Right atrium auricular region (tissue), 2 donors: ENCODE measurements at regions not wholly inside any gene's neighbourhood (a gene's known extent, or its start where the extent isn't known, plus 50 kb on each side); places are given as distances from the start of the nearest gene placed in this dataset.

ENCODE experiments used
- DNase-seq: peaks from one replicate; pipeline ENCODE4 v3.0.0-alpha.2; 2019; ENCODE audit warnings: low spot score
- H3K27ac ChIP-seq, 2 donors: fragments of 200-600 bp; sonication (generic); 1 replicate in 1 of 2; 2 replicates in 1 of 2; pipeline ENCODE4 v1.5.1; 2016 to 2019
- H3K27me3 ChIP-seq, 2 donors: fragments of 200-600 bp; sonication (generic); one replicate each; pipeline versions ENCODE4 v1.5.1 to v1.6.0; 2017 to 2019
- H3K36me3 ChIP-seq: fragments of 200-600 bp; sonication (generic); one replicate; pipeline ENCODE4 v1.5.1; 2016
- H3K4me1 ChIP-seq, 2 donors: fragments of 200-600 bp; sonication (generic); one replicate each; pipeline versions ENCODE4 v1.5.1 to v1.6.0; 2017 to 2019
- H3K4me3 ChIP-seq, 2 donors: fragments of 200-600 bp; sonication (generic); 1 replicate in 1 of 2; 2 replicates in 1 of 2; pipeline ENCODE4 v1.5.1; 2017 to 2019; ENCODE audit warnings: mild to moderate bottlenecking in 1 of 2, moderate library complexity in 1 of 2
- H3K9me3 ChIP-seq, 2 donors: fragments of 200-600 bp; sonication (generic); one replicate each; pipeline ENCODE4 v1.5.1; 2019
- CTCF ChIP-seq, 2 donors: fragments of 200-600 bp; sonication (generic); IDR thresholded peaks; one replicate each; pipeline ENCODE4 v1.5.1; 2019; ENCODE audit warnings: antibody characterized with exemption in 2 of 2

DNA sequence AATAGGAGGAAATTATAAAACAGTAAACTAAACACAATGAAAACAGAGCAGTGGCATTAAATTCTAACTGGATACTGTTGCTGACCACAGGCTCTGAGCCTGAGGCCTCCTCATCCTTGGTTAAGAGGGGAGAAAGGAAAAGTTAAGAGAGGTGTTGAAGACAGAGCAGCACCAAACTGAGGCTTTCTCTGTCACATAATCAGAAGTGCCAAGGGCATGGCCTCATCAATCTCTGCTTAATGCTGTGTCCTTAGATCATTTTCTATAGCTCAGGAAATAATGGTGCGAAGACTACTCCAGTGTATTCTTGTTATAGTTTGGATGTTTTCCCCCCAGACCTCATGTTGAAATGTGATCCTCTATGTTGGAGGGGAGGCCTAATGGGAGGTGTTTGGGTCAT is 160.9 kb upstream of the SLC1A4 start:
- H3K27me3 ChIP-seq = no peaks in the 10 kb centered on the region
- H3K36me3 ChIP-seq = no peaks in the 10 kb centered on the region
- peaks cover 0 to 13% of the 10 kb centered on the region in 2 donors for H3K4me1 ChIP-seq
- H3K9me3 ChIP-seq = no peaks in the 10 kb centered on the region
- no peak for TF ChIP-seq CTCF (IDR thresholded peaks at IDR 0.05)
- H3K27ac ChIP-seq = no peak overlapping the region
- H3K4me3 ChIP-seq = no peak overlapping the region
- DNase-seq = no peak

- no peak for DNase-seq
- no peak for TF ChIP-seq CTCF (IDR thresholded peaks at IDR 0.05)
- Histone ChIP-seq H3K27ac (no peak overlapping the region), H3K27me3 (no peaks in the 10 kb centered on the region), H3K36me3 (no peaks in the 10 kb centered on the region), H3K4me3 (no peak overlapping the region), H3K9me3 (no peaks in the 10 kb centered on the region), H3K4me1 (peaks cover 0 to 13% of the 10 kb centered on the region in 2 donors)
Observed at GRCh38 chr2:64829525-64829924, 159.7 kb upstream of the SLC1A4 start.

DNA sequence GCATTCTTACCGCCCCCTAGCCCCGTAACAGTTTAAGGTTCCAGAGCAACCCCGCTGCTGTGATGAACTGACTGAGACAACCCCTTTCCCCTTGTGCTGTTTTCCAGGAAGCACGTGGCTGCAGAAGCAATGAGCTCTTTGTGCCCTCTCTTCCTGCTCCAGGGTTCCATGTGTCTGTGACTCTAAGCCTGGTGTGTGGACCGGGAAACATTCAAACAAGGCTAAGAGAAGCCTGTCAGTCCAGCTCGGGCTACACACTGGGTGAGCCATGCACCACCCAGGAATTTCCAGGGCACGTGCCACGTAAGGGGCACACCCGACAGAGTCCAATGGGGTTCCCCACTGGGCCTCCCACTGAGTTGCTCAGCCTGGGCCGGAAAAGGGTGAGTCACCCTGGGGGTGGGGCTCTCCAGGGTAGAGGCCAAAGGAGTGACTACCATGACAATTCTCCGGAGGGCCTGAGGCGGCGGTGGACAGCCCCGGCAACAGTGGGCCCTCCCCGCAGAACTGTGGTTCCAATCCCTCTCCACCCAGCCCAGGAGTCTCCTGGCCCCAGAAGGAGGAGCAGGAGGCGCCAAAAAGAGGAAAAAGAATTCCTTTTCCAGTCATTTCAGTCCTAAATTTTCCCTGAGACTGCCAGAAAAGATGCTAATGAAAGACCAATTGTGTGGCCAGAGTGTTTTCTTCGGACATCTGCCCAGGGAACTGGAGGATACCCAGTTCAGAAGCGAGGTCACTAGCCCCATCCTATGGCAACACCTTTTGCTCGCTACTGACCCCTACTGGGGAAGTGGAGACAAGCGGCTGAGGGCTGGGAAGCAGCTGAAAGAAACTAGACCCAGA is 157.8 kb upstream of the SLC1A4 start:
- no peaks in the 10 kb centered on the region for H3K9me3 ChIP-seq
- peak; percentile 97 for DNase-seq
- peaks cover 0 to 13% of the 10 kb centered on the region in 2 donors for H3K4me1 ChIP-seq
- no peak overlapping the region for H3K4me3 ChIP-seq
- peak overlapping the region; percentile 72 to 81 for H3K27ac ChIP-seq
- TF ChIP-seq CTCF (IDR thresholded peaks at IDR 0.05) = peak; percentile 84 to 89
- no peaks in the 10 kb centered on the region for H3K36me3 ChIP-seq
- no peaks in the 10 kb centered on the region for H3K27me3 ChIP-seq

- no peak overlapping the region for H3K4me3 ChIP-seq
- H3K27ac ChIP-seq = peak overlapping the region; percentile 72 to 81
- no peak for TF ChIP-seq CTCF (IDR thresholded peaks at IDR 0.05)
- DNase-seq = no peak
- H3K36me3 ChIP-seq = no peaks in the 10 kb centered on the region
- no peaks in the 10 kb centered on the region for H3K27me3 ChIP-seq
- H3K4me1 ChIP-seq = peaks cover 0 to 13% of the 10 kb centered on the region in 2 donors
- no peaks in the 10 kb centered on the region for H3K9me3 ChIP-seq
Observed at GRCh38 chr2:64831977-64832328, 157.2 kb upstream of the SLC1A4 start.

GRCh38 chr2:64832936-64833335 is 156.3 kb upstream of the SLC1A4 start:
- DNase-seq = no peak
- H3K36me3 ChIP-seq = no peaks in the 10 kb centered on the region
- H3K27ac ChIP-seq = no peak overlapping the region
- H3K27me3 ChIP-seq = no peaks in the 10 kb centered on the region
- no peaks in the 10 kb centered on the region for H3K9me3 ChIP-seq
- H3K4me1 ChIP-seq = peaks cover 0 to 14% of the 10 kb centered on the region in 2 donors
- TF ChIP-seq CTCF (IDR thresholded peaks at IDR 0.05) = no peak
- H3K4me3 ChIP-seq = no peak overlapping the region

DNA sequence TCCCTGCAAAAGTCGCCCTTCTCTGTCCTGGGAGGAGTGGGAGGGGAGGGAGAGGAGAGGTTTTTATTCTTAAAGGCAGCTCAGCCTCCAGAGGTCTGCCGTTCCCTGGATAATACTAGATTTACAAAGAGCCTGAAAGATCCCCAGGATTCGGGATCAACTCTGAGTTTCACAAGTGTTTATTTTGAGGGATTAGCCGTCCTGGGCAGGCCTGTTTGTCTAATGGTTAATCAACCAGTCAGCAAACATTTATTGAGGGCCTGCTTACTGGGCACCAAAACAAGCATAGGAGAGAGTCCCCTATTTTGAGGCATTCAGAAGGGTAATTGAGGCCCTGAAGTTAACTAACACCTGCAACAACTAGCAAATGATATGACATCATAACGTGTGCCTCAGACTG is 152.6 kb upstream of the SLC1A4 start:
- H3K36me3 ChIP-seq = no peaks in the 10 kb centered on the region
- no peak for DNase-seq
- peaks cover 0 to 18% of the 10 kb centered on the region in 2 donors for H3K4me1 ChIP-seq
- TF ChIP-seq CTCF (IDR thresholded peaks at IDR 0.05) = no peak
- H3K9me3 ChIP-seq = no peaks in the 10 kb centered on the region
- H3K4me3 ChIP-seq = no peak overlapping the region
- no peaks in the 10 kb centered on the region for H3K27me3 ChIP-seq
- H3K27ac ChIP-seq = no peak overlapping the region
